Kidney epithelial cell (primary cell): ENCODE measurements at regions not wholly inside any gene's neighbourhood (a gene's known extent, or its start where the extent isn't known, plus 50 kb on each side); places are given as distances from the start of the nearest gene placed in this dataset.

Experiments used
- DNase-seq: peaks from one replicate; pipeline ENCODE4 v3.0.0-alpha.2; 2010; ENCODE audit warnings: low read depth
- H3K27me3 ChIP-seq: 2 replicates; pipeline ENCODE4 v1.6.0; 2011; ENCODE audit warnings: low read length; ENCODE audit not compliant: control insufficient read depth, insufficient read depth
- H3K36me3 ChIP-seq: 2 replicates; pipeline ENCODE4 v1.5.1; 2011; ENCODE audit warnings: low read length; ENCODE audit not compliant: control insufficient read depth, insufficient read depth
- H3K4me3 ChIP-seq: 2 replicates; pipeline ENCODE4 v1.5.1; 2011; ENCODE audit warnings: low read depth, mild to moderate bottlenecking, control low read depth, low read length
- TF ChIP-seq, protein P1 (sequence below): IDR thresholded peaks from 2 replicates; pipeline ENCODE4 v1.5.1; 2011; ENCODE audit warnings: mild to moderate bottlenecking, moderate library complexity, low read length, control low read depth, inconsistent platforms; ENCODE audit not compliant: insufficient read depth, poor library complexity, severe bottlenecking

DNA sequence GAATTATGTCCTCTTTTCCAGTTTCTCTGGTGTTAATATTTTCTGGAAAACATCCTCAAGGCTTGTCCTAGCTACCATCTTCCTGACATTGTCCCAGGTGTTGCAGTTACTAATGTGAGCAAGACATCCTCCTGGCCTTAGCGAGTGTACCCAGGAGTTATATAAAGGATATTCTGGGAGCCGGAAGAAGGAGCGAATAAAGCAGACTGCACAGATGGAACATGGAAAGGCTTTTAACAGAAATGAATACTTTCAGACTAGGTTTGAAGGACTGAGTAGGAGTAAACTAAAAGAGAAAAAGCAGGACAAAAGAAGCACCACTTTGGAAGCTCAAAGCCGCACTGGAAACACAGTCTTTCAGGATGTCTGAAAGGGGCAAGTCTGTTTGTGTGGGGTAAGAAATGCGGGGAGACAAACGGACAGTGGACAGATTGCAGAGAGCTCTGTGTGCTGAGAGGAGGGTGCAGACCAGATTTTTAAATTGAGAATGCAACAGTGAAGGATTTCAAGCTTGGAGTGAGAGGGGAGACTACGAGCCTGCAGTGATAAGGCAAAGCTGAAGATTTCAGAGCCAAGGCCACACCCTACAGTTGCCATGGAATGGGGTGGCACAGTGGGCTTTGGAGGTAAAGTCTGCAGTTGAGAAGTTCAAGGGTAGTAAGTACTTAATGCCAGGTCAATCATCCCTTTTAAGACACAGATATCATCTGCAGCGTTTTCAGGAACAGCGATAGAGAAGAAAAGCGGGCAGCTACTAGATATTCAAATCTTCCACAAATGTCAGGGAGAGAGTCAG lies 94.1 kb upstream of the TAF11L2 start:
- TF ChIP-seq, protein P1, sequence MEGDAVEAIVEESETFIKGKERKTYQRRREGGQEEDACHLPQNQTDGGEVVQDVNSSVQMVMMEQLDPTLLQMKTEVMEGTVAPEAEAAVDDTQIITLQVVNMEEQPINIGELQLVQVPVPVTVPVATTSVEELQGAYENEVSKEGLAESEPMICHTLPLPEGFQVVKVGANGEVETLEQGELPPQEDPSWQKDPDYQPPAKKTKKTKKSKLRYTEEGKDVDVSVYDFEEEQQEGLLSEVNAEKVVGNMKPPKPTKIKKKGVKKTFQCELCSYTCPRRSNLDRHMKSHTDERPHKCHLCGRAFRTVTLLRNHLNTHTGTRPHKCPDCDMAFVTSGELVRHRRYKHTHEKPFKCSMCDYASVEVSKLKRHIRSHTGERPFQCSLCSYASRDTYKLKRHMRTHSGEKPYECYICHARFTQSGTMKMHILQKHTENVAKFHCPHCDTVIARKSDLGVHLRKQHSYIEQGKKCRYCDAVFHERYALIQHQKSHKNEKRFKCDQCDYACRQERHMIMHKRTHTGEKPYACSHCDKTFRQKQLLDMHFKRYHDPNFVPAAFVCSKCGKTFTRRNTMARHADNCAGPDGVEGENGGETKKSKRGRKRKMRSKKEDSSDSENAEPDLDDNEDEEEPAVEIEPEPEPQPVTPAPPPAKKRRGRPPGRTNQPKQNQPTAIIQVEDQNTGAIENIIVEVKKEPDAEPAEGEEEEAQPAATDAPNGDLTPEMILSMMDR = no peak

DNA sequence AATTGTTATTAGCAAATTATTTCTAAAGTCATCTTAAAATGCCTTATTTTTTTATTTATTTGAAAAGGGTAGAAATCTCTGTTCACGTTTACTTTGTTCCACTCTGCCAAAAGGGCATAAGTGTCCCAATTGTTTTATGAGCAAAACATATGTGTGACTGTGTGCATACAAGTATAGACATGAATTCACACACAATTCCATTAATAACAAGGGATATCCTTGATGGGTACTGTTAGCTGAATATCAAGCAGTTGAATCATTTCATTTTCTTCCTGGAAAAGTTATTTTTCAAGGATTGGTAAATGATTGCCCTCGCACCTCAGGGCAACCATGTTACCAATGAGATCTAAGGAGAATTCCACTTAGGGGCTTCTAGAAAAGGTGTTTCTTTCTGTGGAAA lies 92.1 kb upstream of the TAF11L2 start:
- H3K27me3 ChIP-seq = no peaks in the 10 kb centered on the region
- TF ChIP-seq, protein P1 = no peak
- no peaks in the 10 kb centered on the region for H3K36me3 ChIP-seq
- DNase-seq = no peak
- no peak overlapping the region for H3K4me3 ChIP-seq

More for the DNA sequence above, 94.1 kb upstream of the TAF11L2 start:
- Histone ChIP-seq H3K27me3 (no peaks in the 10 kb centered on the region), H3K36me3 (no peaks in the 10 kb centered on the region), H3K4me3 (no peak overlapping the region)
- DNase-seq = no peak

DNA sequence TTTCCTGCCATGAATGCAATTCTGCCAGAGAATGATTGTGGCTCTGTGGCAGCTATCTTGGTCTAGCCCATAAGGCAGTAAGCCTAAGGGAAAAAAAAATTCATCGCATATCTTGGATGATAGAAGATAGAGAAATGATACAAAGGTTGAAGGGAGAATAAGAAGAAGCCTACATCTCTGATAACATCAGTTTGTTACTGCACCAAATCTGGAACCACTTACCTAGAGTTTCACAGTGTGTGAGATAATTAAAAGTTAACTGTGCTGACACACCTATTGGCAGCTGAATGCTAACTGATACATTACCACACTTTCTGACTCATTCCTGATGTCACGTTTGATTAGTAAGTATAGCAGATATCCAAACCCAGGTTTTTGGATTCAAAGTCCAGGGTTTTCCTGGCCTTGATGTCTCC lies 91.6 kb upstream of the TAF11L2 start:
- TF ChIP-seq, protein P1 = no peak
- DNase-seq = no peak
- no peaks in the 10 kb centered on the region for H3K27me3 ChIP-seq
- H3K4me3 ChIP-seq = no peak overlapping the region
- no peaks in the 10 kb centered on the region for H3K36me3 ChIP-seq

DNA sequence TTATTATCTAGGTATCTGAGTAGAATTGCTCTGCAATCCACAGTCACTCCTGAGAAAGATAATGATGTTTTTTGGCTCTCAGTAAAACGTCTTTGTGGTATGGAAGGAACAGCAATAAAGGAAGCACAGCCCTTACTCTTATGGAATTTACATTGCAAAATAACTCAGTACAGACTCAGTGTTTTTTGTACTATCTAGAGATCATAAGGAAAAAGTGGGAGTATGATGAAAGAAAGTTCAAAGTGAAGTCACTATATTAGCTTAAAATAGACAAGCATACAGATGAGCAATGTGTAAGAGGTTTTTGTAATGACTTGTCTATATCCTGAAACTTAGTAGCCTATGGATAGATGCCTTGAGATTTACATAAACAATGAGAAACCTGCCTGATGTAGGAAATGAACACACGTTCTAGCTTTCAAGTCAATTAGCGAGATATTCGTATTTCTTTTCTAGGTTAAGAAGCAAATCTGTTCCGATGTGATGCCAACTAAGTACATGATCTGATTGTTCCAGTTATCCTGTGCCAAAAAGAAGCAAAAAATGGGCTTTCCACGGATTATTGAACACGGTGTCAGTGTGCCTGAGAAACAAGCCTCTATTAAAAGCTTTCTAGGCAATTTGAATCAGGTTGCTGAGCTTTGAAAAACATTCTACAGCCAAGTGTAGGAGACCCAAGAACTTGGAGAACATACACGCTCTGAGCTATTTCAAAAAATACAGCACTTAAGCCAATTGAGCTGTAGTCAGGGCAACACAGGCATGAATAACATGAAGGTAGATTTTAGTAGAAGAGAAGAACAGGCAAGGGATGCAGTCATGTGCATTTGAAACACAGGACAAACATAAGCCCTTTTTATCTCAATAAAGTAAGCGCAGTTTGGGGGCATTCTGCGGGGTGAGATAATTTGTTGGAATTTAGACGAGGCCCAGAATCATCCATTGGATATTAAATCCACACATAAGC lies 86.3 kb upstream of the TAF11L2 start:
- DNase-seq = no peak
- Histone ChIP-seq H3K27me3 (no peaks in the 10 kb centered on the region), H3K4me3 (no peak overlapping the region), H3K36me3 (no peaks in the 10 kb centered on the region)
- TF ChIP-seq, protein P1 = no peak

DNA sequence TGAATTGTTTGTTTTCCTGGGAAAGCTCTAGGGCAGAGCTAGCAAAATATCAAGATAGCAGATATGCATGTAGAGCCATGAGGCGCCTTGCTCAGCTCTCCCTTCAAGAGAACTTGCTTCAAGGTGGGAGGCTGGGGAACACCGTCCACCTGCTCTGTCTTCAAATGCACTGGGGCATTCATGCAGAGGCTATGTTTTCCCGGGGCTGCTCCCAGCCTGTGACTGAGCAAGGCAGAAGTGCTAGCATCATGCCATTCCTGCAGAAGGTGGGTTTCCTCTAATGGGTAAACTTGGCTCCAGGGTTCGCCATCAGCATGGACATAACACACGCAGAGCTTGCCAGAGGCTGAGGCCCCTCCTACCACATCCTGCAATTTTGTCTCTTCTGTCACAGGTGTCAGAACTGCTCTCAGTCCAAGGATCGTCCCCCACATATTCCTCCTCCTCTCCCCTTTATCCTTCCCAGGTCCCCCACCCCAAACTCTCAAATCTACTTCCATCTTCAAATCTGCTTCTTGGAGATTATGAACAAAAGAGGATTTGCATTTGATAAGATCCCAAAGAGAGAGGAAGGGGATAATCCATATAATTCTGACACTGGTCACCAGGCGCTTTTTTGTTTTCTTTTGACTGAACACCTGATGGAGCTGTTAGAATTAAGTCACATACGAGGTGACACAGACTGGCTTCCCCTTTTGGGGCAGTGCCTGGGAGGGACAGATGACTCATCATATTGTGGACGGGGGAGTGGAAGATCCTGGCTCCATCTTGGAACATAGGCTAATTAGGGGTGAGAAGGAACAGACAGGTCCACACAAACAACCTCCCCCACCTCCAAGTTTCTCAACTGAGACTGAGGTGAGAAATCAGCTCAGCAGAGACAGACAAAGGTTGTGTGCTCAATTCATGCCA lies 85.0 kb upstream of the TAF11L2 start:
- TF ChIP-seq, protein P1 = no peak
- Histone ChIP-seq H3K27me3 (no peaks in the 10 kb centered on the region), H3K4me3 (no peak overlapping the region), H3K36me3 (no peaks in the 10 kb centered on the region)
- DNase-seq = no peak
